ENCODE measurements at regions not wholly inside any gene's neighbourhood (a gene's known extent, or its start where the extent isn't known, plus 50 kb on each side); places are given as distances from the start of the nearest gene placed in this dataset.

- Mint-ChIP-seq H3K4me3 (no peak overlapping the region), H3K27ac (no peak overlapping the region), H3K4me1 (ENCODE audit: low read depth) (no peaks in the 10 kb centered on the region), H3K9me3 (peaks cover 11% of the 10 kb centered on the region), H3K36me3 (ENCODE audit: low read depth) (no peaks in the 10 kb centered on the region), H3K27me3 (ENCODE audit: low read depth) (no peaks in the 10 kb centered on the region)
- no peak for DNase-seq (ENCODE audit: low spot score)
Measured at GRCh38 chr10:65846949-65847348, 1078.9 kb upstream of the LRRTM3 start.

- no peaks in the 10 kb centered on the region for H3K36me3 Mint-ChIP-seq (ENCODE audit: low read depth)
- no peak for DNase-seq (ENCODE audit: low spot score)
- no peaks in the 10 kb centered on the region for H3K4me1 Mint-ChIP-seq (ENCODE audit: low read depth)
- H3K27ac Mint-ChIP-seq = no peak overlapping the region
- H3K27me3 Mint-ChIP-seq (ENCODE audit: low read depth) = no peaks in the 10 kb centered on the region
- no peak overlapping the region for H3K4me3 Mint-ChIP-seq
- peaks cover 10% of the 10 kb centered on the region for H3K9me3 Mint-ChIP-seq
Measured at GRCh38 chr10:65847436-65848230, 1078.2 kb upstream of the LRRTM3 start.

- Mint-ChIP-seq H3K9me3 (peaks cover 3% of the 10 kb centered on the region), H3K4me3 (no peak overlapping the region), H3K36me3 (ENCODE audit: low read depth) (no peaks in the 10 kb centered on the region), H3K4me1 (ENCODE audit: low read depth) (no peaks in the 10 kb centered on the region), H3K27me3 (ENCODE audit: low read depth) (no peaks in the 10 kb centered on the region), H3K27ac (no peak overlapping the region)
- no peak for DNase-seq (ENCODE audit: low spot score)
Measured at GRCh38 chr10:65858841-65859240, 1067.0 kb upstream of the LRRTM3 start.

- H3K4me1 Mint-ChIP-seq (ENCODE audit: low read depth) = no peaks in the 10 kb centered on the region
- H3K36me3 Mint-ChIP-seq (ENCODE audit: low read depth) = no peaks in the 10 kb centered on the region
- peaks cover 9% of the 10 kb centered on the region for H3K9me3 Mint-ChIP-seq
- no peak for DNase-seq (ENCODE audit: low spot score)
- H3K27ac Mint-ChIP-seq = no peak overlapping the region
- H3K4me3 Mint-ChIP-seq = no peak overlapping the region
- H3K27me3 Mint-ChIP-seq (ENCODE audit: low read depth) = no peaks in the 10 kb centered on the region
Measured at GRCh38 chr10:65861249-65861648, 1064.6 kb upstream of the LRRTM3 start.

Data from T-helper 2 cell treated with Interferon-gamma antibody and Interleukin-4, amounts not matched to agents 5 μg/mL and 100 μg/mL, for 36 hours (primary cell).